ENCODE measurements at regions not wholly inside any gene's neighbourhood (a gene's known extent, or its start where the extent isn't known, plus 50 kb on each side); places are given as distances from the start of the nearest gene placed in this dataset.

- TF ChIP-seq TCF12 (IDR thresholded peaks at IDR 0.05; ENCODE audit: low read depth) (no peak), MAX (IDR thresholded peaks at IDR 0.05) (no peak), FOXM1 (IDR thresholded peaks at IDR 0.05; ENCODE audit: borderline replicate concordance, low read depth) (no peak), CEBPB (IDR thresholded peaks at IDR 0.05) (no peak), CREB1 (IDR thresholded peaks at IDR 0.05; ENCODE audit: low read depth) (no peak), ZBTB7A (IDR thresholded peaks at IDR 0.05; ENCODE audit: low read depth) (no peak), YY1 (IDR thresholded peaks at IDR 0.05; ENCODE audit: low read depth) (no peak), EP300 (IDR thresholded peaks at IDR 0.05; ENCODE audit: borderline replicate concordance) (no peak), NFIC (IDR thresholded peaks at IDR 0.05) (no peak), REST (IDR thresholded peaks at IDR 0.05; ENCODE audit: low read depth) (no peak), RAD21 (IDR thresholded peaks at IDR 0.05; ENCODE audit: low read depth) (no peak), TAF1 (IDR thresholded peaks at IDR 0.05; ENCODE audit: low read depth) (no peak), TEAD4 (IDR thresholded peaks at IDR 0.05) (no peak), EGR1 (IDR thresholded peaks at IDR 0.05) (no peak)
- TF ChIP-seq, protein P1, sequence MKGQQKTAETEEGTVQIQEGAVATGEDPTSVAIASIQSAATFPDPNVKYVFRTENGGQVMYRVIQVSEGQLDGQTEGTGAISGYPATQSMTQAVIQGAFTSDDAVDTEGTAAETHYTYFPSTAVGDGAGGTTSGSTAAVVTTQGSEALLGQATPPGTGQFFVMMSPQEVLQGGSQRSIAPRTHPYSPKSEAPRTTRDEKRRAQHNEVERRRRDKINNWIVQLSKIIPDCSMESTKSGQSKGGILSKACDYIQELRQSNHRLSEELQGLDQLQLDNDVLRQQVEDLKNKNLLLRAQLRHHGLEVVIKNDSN (IDR thresholded peaks at IDR 0.05): no peak
Measured at GRCh38 chr21:20266441-20266710, 731.8 kb upstream of the NCAM2 start.

- TF ChIP-seq CEBPB (IDR thresholded peaks at IDR 0.05): no peak
- TF ChIP-seq TEAD4 (IDR thresholded peaks at IDR 0.05): no peak
- TF ChIP-seq REST (IDR thresholded peaks at IDR 0.05; ENCODE audit: low read depth): no peak
- TF ChIP-seq YY1 (IDR thresholded peaks at IDR 0.05; ENCODE audit: low read depth): no peak
- TF ChIP-seq CREB1 (IDR thresholded peaks at IDR 0.05; ENCODE audit: low read depth): no peak
- no peak for TF ChIP-seq TAF1 (IDR thresholded peaks at IDR 0.05; ENCODE audit: low read depth)
- no peak for TF ChIP-seq ZBTB7A (IDR thresholded peaks at IDR 0.05; ENCODE audit: low read depth)
- TF ChIP-seq EP300 (IDR thresholded peaks at IDR 0.05; ENCODE audit: borderline replicate concordance): no peak
- no peak for TF ChIP-seq FOXM1 (IDR thresholded peaks at IDR 0.05; ENCODE audit: borderline replicate concordance, low read depth)
- TF ChIP-seq RAD21 (IDR thresholded peaks at IDR 0.05; ENCODE audit: low read depth): no peak
- no peak for TF ChIP-seq MAX (IDR thresholded peaks at IDR 0.05)
- no peak for TF ChIP-seq NFIC (IDR thresholded peaks at IDR 0.05)
- TF ChIP-seq, protein P1 (IDR thresholded peaks at IDR 0.05): no peak
- no peak for TF ChIP-seq EGR1 (IDR thresholded peaks at IDR 0.05)
- no peak for TF ChIP-seq TCF12 (IDR thresholded peaks at IDR 0.05; ENCODE audit: low read depth)
Measured at GRCh38 chr21:20270365-20271055, 727.7 kb upstream of the NCAM2 start.

GRCh38 chr21:20272791-20273362 lies 725.3 kb upstream of the NCAM2 start:
- TF ChIP-seq EP300 (IDR thresholded peaks at IDR 0.05; ENCODE audit: borderline replicate concordance): no peak
- no peak for TF ChIP-seq TAF1 (IDR thresholded peaks at IDR 0.05; ENCODE audit: low read depth)
- TF ChIP-seq CREB1 (IDR thresholded peaks at IDR 0.05; ENCODE audit: low read depth): no peak
- TF ChIP-seq ZBTB7A (IDR thresholded peaks at IDR 0.05; ENCODE audit: low read depth): no peak
- no peak for TF ChIP-seq TEAD4 (IDR thresholded peaks at IDR 0.05)
- no peak for TF ChIP-seq CEBPB (IDR thresholded peaks at IDR 0.05)

- TF ChIP-seq TAF1 (IDR thresholded peaks at IDR 0.05; ENCODE audit: low read depth): no peak
- no peak for TF ChIP-seq CEBPB (IDR thresholded peaks at IDR 0.05)
- TF ChIP-seq TCF12 (IDR thresholded peaks at IDR 0.05; ENCODE audit: low read depth): no peak
- TF ChIP-seq EGR1 (IDR thresholded peaks at IDR 0.05): no peak
- TF ChIP-seq REST (IDR thresholded peaks at IDR 0.05; ENCODE audit: low read depth): no peak
- TF ChIP-seq EP300 (IDR thresholded peaks at IDR 0.05; ENCODE audit: borderline replicate concordance): no peak
- no peak for TF ChIP-seq TEAD4 (IDR thresholded peaks at IDR 0.05)
- TF ChIP-seq, protein P1 (IDR thresholded peaks at IDR 0.05): no peak
- TF ChIP-seq MAX (IDR thresholded peaks at IDR 0.05): no peak
- no peak for TF ChIP-seq CREB1 (IDR thresholded peaks at IDR 0.05; ENCODE audit: low read depth)
- no peak for TF ChIP-seq ZBTB7A (IDR thresholded peaks at IDR 0.05; ENCODE audit: low read depth)
- TF ChIP-seq YY1 (IDR thresholded peaks at IDR 0.05; ENCODE audit: low read depth): no peak
- no peak for TF ChIP-seq NFIC (IDR thresholded peaks at IDR 0.05)
- no peak for TF ChIP-seq FOXM1 (IDR thresholded peaks at IDR 0.05; ENCODE audit: borderline replicate concordance, low read depth)
- TF ChIP-seq RAD21 (IDR thresholded peaks at IDR 0.05; ENCODE audit: low read depth): no peak
Measured at GRCh38 chr21:20276377-20276776, 721.8 kb upstream of the NCAM2 start.
